ENCODE measurements at regions not wholly inside any gene's neighbourhood (a gene's known extent, or its start where the extent isn't known, plus 50 kb on each side); places are given as distances from the start of the nearest gene placed in this dataset.
"Not testable (repeated sequence)": the region's sequence is repeated elsewhere in the genome, so short reads cannot be mapped to it uniquely, and the experiment has no call there.

GRCh38 chr2:146801886-146802285 is 1042.9 kb upstream of the ACVR2A start:
- DNase-seq (ENCODE audit: low read depth): no peak

GRCh38 chr2:146786396-146786795 is 1058.4 kb upstream of the ACVR2A start:
- DNase-seq (ENCODE audit: low read depth): no peak

GRCh38 chr2:146785101-146785500 is 1059.7 kb upstream of the ACVR2A start:
- DNase-seq (ENCODE audit: low read depth): no peak

- no peak for DNase-seq (ENCODE audit: low read depth)
Measured at GRCh38 chr2:146784602-146785001, 1060.2 kb upstream of the ACVR2A start.

DNA sequence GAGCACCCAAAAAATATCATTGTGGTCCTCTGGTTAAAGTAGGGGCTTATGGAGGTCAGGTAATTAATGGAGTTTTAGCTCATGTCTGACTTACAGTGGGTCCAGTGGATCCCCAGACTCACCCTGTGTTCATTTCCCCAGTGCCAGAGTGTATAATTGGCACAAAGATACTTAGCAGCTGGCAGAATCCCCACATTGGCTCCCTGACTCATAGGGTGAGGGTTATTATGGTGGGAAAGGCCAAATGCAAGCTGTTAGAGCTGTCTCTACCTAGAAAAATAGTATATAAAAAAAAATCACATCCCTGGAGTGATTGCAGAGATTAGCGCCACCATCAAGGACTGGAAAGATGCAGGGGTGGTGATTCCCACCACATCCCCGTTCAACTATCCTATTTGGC is 1067.6 kb upstream of the ACVR2A start:
- no peak for DNase-seq (ENCODE audit: low read depth)

DNA sequence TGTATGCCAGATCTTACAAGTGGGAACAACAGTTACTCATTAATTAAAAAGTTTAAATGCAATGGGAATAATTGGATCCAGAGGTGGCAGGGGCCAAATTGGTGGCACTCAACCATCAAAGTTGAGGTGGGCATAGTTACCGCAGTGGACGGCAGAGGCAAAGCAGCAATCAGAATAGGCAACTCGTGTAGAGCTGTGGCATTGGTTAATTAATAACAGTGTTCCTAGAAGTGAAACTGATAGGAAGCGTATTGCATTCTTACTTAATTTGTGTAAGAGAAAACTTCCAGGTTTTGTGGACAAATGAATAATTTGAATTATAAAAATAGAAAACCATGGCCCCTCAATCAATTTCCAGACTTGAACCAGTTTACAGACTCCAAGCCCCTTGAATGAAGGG is 1068.2 kb upstream of the ACVR2A start:
- no peak for DNase-seq (ENCODE audit: low read depth)

DNA sequence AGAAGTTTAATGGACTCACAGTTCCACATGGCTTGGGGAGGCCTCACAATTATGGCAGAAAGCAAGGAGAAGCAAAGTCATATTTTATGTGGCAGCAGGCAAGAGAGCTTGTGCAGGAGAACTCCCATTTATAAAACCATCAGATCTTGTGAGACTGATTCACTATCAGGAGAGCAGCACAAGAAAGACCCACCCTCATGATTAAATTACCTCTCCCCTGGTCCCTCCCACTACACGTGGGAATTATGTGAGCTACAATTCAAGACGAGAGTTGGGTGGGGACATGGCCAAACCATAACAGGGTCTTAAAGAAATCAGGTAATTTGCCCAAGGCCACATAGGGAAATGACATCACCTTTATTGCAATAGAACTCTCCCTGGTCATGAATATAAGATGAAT is 1073.3 kb upstream of the ACVR2A start:
- DNase-seq (ENCODE audit: low read depth): no peak

DNA sequence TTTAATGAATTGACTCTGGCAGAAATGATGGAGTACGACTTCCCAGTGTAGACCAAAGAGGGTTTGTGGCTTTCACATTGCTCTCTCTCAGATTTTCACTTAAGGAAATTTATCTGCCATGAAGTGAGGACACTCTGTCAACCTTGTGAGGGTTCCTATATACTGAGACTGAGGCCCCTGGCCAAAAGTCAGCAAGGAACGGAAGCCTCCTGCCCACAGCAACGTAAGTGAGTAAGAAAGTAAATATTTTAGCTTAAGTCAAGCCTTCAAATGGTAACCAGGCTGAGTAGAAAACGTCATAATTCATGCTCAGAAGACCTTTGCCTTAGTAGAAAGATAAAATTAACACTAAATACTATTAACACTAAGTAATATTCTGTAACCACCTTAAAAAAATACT is 1080.5 kb upstream of the ACVR2A start:
- no peak for DNase-seq (ENCODE audit: low read depth)

DNA sequence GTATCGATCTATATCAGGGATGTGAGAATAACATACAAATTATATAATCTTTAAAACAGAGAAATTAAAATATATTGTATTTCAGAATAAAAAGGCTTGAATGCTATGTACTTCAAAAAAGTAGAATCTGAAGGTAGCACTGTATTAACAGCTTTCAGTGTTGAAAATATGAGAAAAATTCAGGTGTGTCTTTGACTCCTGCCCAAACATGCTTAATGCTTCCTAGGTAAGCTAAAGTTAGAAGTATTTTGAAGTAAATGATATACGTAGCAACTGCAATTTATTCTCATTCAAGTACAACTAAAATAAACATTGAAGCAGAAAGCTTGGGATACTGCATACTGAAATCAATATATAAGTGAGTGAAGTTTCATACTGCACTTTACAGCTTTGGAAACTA is 1082.0 kb upstream of the ACVR2A start:
- DNase-seq (ENCODE audit: low read depth): no peak

GRCh38 chr2:146754606-146755005 is 1090.2 kb upstream of the ACVR2A start:
- DNase-seq (ENCODE audit: low read depth): no peak

DNA sequence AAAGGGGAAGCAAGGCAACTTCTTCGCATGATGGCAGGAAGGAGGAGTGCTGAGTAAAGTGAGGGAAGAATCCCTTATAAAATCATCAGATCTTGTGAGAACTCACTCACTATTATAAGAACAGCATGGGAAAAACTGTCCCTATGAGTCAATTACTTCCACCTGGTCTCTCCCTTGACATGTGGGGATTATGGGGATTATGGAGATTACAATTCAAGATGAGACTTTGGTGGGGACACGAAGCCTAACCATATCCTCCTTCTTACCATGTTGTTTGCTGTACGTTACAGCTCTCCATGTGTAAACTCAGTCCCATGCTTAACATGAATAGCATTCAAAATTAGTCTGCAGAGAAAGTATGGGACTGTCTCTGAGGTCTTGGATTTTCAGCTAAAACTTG is 1096.8 kb upstream of the ACVR2A start:
- no peak for DNase-seq (ENCODE audit: low read depth)

DNA sequence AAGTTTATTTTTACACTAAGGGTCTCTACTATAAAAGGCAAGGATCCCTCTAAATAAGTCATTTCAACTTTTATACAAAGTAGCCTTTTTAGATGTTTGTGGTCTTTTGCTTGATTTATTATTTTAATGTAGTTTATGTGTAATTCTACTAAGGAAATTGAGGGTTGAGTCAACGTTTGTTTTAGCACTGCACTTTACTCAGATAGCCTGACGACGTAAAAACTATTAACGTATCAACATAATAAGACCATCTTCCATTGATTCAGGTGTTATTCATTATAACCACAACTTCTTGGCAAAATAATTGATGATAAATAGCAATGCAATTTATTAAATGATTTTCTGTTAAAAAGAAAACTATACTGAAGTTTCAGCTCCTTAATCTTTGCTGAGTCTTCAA is 1103.6 kb upstream of the ACVR2A start:
- DNase-seq (ENCODE audit: low read depth): no peak

DNA sequence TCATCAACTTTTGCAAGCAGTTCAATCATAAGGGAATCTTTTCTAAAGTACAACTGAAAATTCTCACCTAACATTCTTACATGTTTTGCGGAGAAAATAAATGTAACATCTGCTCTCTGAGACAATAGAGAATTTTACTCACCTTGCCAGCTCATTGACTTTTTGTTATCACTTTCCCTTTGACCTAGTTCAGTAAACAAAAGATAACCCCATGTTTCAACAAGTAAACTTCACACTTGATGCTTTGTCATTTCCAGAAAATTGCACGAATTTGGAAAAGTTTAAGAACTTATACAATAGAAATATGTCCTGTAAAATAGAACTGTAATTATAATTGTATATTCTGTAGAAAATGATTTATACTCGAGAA is 1110.0 kb upstream of the ACVR2A start:
- DNase-seq (ENCODE audit: low read depth): no peak

DNA sequence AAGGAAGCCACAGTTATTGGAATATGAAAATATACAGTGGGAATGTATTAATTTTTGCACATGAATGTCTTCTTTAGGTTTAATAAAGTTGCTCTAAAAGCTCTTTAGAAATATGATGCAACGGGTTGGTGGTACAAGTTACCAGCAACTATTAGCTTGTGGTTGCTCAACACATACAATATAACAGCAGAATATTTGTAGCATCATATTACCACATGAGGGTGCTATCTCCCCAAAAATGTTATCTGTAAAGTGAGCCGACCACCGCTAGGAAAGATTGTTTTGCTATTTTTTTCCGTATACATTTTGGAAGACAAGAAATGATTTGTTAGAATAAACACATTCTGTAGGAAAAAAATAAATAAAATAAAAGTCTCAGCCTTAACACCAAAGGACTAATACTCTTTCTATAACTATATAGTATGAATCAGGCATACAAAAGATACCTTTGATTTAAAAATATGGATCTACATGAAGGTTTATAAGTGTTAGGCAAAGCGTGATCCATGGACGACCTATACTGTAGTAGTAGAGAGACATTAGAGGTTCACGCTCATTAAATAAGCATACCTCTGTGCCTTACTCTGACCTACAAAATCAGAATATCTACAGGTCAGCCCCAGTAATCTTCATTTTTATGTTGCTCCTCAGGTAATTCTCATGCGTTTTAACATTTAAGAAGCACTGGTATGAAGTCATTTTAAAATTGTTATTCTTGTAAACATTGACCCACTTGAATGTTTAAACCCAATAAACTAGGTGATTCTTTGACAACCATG is 1110.6 kb upstream of the ACVR2A start:
- DNase-seq (ENCODE audit: low read depth): peak; percentile 15

DNA sequence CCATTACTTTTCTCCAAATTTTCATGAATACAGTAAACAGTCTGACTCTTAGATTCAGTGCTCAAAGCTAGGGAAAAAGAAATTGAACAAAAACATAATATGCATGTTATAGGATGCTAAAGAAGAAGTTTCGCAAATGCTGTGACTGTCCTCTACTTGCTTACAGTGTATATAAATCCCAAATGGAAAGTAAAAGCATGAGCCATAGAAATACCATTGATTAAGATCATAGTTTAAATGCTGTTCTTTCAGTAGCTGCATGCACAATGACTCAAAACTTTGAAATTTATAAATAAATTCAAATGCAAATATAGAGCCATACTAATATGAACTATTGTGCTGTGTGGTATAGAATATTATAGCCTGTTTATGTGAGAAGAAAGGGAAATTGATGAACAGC is 1113.9 kb upstream of the ACVR2A start:
- no peak for DNase-seq (ENCODE audit: low read depth)

- DNase-seq (ENCODE audit: low read depth): no peak
Measured at GRCh38 chr2:146721486-146721885, 1123.3 kb upstream of the ACVR2A start.

- DNase-seq (ENCODE audit: low read depth): no peak
Measured at GRCh38 chr2:146720170-146720569, 1124.7 kb upstream of the ACVR2A start.

DNA sequence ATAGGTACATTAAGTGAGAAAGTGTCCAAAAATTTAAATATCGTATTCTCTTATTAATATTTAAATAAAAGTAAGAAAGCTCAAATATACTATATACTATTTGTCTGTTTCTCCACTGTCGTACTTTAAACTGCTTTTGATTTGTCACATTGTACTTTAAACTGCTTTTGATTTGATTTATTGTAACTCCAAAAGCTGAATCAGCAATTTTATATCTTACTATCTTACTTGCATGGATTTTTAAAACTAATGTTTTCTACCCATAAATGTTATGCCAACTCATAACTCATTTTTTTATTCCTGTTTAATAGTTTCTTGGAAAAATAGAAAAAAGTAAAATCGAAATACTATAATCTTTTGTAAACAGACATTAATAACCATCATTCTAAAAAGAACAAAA is 1128.2 kb upstream of the ACVR2A start:
- DNase-seq (ENCODE audit: low read depth): no peak

- no peak for DNase-seq (ENCODE audit: low read depth)
Measured at GRCh38 chr2:146709004-146709403, 1135.8 kb upstream of the ACVR2A start.

- DNase-seq (ENCODE audit: low read depth): no peak
Measured at GRCh38 chr2:146701183-146701582, 1143.6 kb upstream of the ACVR2A start.

DNA sequence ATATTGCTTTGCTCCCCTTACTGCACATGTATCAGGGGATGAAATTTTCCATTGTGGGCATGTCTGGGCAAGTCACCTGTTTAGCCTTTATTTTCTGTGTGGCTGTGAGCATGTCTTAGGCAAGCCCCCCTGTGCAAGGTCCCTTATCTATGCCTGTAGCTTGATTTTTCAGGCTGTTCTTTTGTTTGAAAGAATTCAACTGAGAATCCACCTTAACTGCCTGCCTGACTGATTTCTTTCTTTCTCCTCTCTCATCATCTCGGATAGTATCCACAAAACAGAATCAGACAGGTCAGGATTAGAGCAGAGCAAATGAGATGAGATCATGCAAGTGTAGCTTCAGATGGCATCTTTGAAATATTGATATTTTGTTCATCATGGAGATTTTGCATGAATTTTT is 1147.5 kb upstream of the ACVR2A start:
- no peak for DNase-seq (ENCODE audit: low read depth)

GRCh38 chr2:146696787-146697186 is 1148.0 kb upstream of the ACVR2A start:
- not testable (repeated sequence) for DNase-seq (ENCODE audit: low read depth)

GRCh38 chr2:146681991-146682390 is 1162.8 kb upstream of the ACVR2A start:
- no peak for DNase-seq (ENCODE audit: low read depth)

GRCh38 chr2:146678516-146678915 is 1166.3 kb upstream of the ACVR2A start:
- DNase-seq (ENCODE audit: low read depth): no peak

- no peak for DNase-seq (ENCODE audit: low read depth)
Measured at GRCh38 chr2:146677280-146677679, 1167.5 kb upstream of the ACVR2A start.
